ENCODE measurements at regions not wholly inside any gene's neighbourhood (a gene's known extent, or its start where the extent isn't known, plus 50 kb on each side); places are given as distances from the start of the nearest gene placed in this dataset.
"Not testable (repeated sequence)": the region's sequence is repeated elsewhere in the genome, so short reads cannot be mapped to it uniquely, and the experiment has no call there.

DNA sequence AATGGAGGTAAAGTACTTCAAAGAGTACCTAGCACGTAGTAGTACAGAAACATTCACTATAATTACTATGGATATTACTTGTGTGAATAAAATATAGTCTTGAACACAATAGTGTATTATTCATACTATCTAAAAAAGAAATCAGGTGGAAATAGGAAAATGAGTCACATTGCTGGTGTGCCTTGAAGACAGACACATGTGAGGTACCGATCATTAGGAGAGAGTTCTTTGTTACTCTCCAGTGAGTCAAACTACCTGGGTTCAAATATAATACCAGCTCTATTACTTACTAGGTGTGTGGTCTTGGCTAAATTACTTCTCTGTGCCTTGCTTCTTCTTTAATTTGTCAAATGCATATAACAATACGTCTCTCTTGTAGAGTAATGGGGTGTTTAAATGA, 50.8 kb upstream of the BEND6 start:
- no peak for DNase-seq (ENCODE audit: low read depth)

DNA sequence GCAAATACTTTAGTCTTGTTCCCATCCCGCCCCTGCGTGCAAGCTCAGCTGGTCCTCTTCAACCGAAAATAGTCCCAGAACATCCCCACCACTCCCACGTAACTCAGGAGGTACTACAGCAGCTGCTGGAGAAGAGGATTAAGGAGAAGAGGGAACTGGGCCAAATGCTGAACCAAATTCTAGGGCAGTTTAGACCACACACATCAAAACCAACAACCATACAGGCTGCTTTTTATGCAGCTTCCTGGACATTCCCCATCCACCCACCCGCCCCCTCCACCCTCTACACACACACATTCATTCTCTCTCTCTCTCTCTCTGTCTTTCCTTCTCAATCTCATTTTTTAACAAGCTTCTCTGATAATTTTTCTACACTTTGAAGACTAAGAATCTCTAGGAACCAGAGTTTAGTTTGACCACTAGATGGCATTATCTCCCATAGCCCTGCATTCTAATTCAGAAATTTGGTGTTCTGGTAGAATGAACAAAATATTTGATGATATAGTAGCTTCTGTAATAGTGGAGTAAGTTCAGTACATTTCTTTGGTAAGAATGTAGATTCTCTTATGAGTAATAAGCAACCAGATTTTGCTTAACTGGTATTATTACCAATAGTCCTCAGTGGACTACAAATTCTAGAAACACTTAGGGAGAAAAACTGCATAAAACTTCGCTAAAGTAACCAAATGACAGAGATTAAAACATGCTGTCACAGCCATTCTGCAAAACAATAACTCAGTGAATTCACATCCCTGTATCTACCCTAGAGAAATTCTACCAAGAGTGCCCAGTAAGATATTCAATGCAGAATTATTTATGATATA, 52.1 kb upstream of the BEND6 start:
- no peak for DNase-seq (ENCODE audit: low read depth)

DNA sequence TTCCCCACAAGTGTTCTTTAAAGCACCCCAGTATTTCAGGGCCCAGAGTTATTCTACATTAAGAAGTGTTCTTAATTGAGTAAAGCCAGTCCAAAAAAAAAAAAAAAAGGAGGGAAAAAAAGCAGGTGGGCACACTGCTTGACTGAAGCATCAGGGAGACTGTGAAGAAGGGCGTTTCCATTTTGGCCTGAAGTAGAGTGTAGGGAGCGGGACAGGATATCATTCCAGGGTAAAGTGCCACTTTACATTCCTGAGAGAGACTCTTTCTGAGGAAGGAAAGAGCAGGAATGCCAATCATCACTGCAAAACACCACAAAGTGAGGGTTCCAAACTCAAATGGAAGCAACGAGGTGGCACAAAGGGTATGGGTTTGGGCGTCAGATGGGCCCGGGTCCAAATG, 54.1 kb upstream of the BEND6 start:
- DNase-seq (ENCODE audit: low read depth): no peak

DNA sequence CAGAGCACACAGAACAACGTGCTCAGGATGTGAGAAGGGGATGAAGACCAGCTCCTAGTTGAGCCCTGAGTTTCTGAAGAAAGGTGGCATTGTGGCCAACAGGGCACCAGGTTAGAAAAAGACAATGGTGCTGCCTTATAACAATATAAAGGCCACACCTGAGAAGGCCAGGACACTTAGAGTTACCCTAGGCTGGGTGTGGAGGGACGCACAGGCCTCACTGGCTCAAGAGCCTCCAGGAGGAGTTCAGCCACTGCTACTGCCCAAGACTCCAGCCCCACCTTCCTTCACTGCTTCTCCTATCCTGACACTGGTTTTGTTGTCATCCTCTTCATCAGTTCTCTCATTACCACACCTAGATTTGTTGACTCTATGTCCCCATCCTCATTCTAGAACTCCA, 55.2 kb upstream of the BEND6 start:
- DNase-seq (ENCODE audit: low read depth): no peak

DNA sequence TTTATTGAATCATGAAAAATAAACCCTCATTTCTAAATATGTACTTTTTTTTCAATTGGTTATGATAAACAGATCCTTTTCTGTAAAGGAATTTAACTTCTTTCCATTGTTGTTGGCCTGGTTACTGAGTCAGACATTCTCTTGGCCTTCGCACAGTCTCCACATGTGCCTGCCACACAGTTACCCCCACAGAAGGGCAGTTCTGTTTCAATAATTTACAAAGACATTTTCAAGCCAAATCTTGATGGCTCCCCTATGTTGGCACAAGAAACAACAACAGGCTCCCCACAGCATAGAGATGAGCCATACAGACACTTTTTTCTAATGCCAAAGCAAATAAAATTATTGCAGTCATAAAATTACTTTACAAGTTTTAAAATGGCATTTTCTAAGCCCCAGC, 55.6 kb upstream of the BEND6 start:
- DNase-seq (ENCODE audit: low read depth): no peak

DNA sequence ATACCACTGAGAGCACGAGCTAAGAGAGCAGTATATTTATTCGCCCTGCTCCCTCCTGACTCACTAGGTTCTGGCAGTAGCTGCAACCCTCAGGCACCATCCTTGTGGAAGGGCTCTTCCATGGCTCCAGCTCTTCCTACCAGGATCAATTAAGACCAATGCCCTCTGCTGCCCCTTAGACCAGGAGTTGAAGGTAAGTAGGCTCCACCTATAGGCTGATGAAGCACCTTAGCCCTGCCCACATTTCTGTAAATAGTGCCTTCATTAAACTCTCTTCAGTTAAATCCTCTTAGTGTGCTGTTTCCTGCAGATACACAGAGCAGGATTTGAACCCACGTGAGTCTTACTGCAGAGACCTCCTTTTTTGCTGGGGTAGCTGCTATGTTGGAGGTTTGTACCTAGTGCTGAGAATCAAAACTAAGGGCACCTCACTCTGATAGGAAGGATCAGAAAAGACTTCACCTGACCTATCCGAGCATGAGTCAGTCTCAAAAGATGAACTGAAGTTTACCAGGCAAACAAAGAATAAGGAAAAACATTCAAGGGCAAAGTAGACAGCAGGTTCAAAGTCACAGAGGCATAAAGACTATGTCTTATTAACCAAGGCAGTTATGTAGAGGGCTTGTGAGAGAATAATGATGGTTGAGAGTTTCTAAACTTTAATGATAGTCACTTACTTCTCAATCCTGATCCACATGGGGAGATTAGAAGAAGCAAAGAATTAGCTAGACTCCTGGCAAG, 56.9 kb upstream of the BEND6 start:
- DNase-seq (ENCODE audit: low read depth): no peak

DNA sequence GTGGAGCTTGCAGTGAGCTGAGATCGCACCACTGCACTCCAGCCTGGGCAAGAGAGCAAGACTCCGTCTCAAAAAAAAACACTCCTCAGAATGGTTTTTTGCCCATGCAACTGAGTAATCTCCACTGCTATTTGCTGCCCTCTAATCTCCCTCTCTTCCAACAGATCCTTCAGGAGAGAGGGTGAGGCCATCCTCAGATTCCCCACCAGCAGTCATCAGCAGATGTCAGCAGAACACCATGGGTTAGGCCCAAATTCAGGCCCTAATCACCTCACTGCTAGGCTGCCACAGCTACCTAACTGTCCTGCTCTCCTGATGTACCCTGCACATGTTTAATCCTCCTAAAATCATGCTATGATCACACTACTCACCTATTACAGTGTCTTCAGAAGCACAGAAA, 63.2 kb upstream of the BEND6 start:
- DNase-seq (ENCODE audit: low read depth): no peak

DNA sequence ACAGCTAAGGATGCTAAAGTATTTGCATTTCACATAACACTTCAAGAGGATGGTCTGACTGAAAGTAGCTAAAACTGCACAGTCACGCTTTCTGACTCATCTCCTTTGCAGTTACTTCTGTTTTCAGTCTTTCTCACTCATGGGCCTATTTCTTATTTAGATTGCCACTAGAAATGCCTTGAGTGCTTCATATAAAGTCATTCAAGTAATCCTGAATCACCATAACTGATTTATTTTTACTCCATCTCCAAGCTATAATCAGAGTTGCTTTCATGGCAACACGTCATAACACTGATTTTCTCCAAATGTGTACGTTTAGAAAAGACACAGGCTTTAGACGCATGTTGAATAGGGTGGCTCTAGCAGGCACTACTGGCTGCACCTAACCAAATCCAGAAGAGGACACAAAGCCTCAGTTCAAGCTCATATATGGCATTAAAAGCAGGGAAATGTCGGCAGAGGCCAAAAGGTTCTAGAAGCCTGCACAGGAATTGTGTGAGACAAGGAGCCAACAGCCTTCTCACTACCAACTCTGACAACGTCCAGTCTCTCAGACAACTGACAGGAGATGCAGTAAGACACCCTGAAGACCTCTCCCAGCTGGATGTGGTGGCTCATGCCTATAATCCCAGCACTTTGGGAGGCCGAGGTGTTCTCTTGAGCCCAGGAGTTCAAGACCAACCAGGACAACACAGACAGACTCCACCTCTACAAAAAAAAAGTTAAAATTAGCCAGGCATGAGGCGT, 64.1 kb upstream of the BEND6 start:
- DNase-seq (ENCODE audit: low read depth): no peak

DNA sequence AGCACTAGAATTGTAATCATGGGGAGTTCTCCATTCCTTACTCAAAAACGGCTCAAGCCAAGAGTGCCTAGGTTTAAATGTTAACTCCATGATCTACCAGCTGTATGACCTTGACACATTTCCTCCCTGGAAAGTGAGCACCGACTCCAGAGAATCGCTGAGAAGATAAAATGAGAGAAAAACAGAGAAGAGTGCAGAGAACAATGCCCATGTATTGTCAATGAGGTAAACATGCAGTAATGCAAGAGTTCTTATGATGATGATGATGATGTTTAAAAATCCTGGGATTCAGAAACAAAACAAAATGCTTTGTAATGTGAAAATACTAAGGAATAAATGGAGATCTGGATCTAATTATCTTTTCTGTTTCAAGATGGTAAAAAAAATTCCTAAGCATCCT, 64.8 kb upstream of the BEND6 start:
- no peak for DNase-seq (ENCODE audit: low read depth)

DNA sequence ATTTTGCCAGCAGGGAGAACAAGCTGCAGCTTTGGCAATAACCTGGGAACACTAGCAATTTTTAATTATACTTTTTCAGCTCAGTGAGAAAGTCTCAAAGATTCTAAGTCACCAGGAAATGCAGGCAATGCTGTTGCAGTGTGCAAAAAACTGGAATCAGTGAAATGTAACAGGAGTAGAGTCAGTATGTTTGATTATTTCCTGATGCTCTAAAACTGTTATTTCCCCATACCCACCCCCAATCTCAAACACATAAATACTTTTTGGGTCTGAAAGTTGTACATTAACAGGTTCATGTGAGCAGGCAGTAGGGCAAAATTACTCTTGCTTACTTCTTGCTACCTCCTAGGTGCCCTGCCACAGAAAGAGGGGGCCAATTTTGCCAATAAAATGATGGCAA, 65.4 kb upstream of the BEND6 start:
- no peak for DNase-seq (ENCODE audit: low read depth)

DNA sequence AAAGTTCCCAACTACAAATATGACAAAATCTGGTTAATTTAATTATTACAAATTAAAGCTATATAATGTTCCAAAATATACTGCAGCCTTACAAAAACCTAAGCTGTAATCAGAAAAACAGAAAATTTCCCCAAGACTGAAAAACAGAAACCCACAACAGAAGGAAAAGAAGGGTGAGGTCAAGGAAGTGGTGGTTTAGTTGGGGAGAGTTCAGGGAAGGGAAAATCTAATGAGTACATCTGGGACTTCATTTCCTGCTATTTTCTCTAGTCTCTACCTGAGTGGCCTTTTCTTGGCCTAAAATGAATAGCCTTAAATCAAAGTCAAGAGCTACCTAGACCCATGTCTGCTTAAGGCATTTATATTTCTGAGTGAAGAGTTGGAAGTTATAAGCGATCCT, 66.2 kb upstream of the BEND6 start:
- no peak for DNase-seq (ENCODE audit: low read depth)

DNA sequence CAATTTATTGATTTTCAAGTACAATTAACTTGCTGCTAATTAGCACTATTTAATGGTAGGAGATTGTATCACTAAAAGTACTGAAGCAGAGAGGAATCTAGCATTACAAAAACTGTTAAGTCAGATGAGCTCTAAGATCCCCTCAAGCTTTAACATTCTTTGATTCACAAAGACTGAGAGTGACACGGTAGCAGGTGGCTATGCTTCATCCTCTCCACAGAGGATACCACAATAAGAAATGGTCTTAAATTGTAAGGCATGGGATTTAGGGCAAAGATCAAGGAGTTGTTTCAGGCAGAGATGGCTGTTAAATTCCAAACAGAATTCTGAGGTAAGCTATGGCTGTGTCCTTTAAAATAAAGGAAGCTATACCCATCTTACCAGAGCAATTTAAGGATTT, 67.8 kb upstream of the BEND6 start:
- DNase-seq (ENCODE audit: low read depth): no peak

DNA sequence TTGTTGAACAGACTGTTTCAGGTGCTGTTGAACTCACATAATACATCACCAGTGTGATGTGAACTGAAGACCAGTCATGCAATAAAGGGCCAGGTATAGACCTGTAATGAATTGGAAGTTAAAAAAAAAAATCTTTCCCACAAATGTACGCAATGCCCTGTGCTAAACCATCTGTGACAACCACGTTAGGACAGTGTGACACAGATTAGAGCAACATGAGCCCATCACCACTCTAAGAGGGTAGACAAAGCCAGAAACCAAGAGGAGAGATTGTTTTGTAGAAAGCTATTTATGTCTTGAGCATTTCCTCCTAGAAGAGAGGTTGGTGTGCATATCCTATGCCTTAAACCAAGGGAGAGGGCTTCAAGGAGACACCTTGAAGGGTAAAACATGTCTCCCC, 77.0 kb upstream of the BEND6 start:
- DNase-seq (ENCODE audit: low read depth): no peak

DNA sequence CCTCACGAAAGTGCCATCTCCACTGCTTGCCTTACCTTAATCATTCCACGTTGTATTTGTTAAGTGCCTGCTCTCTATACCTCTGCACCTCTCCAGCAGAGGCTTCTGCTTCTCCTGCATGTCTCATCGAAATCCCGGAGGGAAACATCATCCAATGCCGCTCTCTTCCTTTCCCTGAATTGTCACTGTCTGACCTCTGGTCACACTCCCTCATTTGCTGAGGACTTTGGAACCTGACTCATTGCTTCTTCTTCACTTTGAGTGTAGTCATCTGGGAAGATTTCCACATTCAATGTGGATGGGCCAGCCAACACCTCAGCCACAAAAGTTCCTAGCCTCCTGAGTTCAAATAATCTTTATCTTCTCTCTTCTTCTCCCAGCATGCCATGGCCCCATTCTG, 78.9 kb upstream of the BEND6 start:
- DNase-seq (ENCODE audit: low read depth): no peak

DNA sequence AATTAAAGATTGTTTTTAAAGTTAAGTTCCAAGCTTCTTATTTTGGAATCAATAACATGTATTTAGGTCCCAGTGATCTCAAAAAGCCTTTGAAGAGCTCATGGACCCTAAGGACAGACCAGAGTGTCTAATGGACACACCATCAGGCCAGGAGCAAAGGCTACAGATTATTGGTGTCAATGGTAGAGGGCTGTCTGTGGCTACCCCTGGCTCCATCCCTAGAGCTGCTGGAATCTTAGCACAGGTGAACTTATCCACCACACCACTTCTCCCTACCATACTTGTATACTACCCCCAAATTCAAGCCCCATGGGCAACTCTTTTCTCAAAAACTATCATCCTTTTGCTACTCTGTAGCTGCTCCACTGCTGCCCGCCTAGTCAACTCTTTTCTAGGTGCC, 79.4 kb upstream of the BEND6 start:
- DNase-seq (ENCODE audit: low read depth): no peak

DNA sequence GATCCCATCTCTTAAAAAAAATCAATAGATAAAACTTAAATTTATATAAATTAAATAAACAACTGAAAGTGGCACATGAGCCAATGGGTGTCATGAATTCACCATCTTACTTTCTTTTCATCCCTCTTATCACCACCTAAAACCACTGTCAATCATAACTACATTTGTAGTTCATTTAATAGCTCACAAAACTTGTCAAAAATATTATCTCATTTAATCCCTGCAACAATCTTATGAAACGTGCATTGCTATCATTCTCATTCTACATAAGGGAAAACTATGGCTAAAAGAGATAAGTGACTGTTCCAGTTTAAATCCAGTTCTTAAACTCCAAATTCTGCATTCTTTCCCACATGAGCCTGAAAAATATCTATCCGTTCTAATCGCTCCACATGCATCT, 80.6 kb upstream of the BEND6 start:
- no peak for DNase-seq (ENCODE audit: low read depth)

DNA sequence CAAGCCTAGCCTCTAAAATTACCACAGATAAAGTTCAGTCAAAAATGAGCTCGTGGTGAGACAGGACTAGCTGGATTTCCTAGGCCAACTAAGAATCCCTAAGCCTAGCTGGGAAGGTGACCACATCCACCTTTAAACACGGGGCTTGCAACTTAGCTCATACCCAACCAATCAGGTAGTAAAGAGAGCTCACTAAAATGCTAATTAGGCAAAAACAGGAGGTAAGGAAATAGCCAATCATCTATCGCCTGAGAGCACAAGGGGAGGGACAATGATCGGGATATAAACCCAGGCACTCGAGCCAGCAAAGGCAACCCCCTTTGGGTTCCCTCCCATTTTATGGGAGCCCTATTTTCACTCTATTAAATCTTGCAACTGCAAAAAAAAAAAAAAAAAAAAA, 84.9 kb upstream of the BEND6 start:
- not testable (repeated sequence) for DNase-seq (ENCODE audit: low read depth)

DNA sequence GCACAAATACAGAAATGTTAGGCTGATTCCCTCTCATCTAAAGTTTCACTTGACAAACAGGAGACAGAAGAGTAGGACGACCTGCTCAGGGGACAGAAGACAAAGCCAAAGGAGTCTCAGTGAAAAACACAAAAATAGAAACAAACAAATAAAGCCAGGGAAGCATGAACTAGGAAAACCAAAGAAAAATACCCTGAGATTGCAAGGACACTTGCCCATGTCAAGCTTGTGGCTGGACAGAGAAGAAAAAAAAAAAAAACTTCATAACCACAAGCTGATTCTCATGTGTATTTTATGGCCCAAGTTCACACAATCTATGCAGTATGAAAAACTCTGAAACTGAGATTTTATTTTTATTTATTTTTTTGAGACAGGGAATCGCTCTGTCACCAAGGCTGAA, 85.6 kb upstream of the BEND6 start:
- DNase-seq (ENCODE audit: low read depth): no peak

DNA sequence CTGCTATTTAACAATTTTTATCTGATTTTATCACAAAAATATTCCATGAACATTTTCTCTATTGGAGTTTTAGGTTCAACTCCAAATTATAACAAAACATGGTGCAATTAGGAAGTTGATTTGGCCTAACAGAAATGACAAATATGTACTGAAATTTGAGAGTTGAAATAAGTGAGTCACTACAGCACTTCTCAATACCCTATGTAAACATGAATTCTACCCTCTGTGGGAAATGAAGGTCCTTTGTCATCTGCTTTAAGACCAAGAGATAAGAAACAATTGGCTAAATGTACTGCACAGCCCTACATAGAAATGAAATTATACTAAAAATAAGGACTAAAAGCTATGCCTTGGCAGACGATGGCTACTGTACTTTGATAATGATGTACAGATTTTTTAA, 86.2 kb upstream of the BEND6 start:
- DNase-seq (ENCODE audit: low read depth): no peak

DNA sequence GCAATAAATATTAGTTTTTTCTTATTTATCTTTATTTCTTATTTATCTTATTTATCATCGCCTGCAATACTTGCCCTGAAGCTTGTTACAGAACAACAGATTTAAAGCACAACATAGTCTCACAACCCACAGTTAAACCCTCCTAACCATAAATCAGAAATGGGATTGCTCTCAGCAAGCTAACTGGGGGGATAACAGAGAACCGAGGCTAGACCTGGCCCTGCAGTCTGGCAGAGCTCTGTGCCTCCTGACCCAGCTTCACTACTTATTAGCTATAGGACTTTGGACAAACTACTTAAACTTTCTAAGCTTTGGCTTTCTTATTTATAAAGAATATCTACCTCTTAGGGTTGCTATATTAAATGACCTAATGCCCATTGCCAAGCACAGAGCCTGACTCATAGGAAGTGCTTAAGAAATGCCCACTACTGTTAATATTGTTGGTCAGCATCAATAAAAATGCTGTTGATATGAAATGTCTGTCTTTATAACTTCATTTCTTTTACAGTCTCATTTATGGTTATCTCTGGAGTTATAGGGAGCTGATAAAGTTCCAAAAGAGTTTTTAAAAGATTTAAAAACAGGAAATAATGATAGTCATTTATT, 87.9 kb upstream of the BEND6 start:
- no peak for DNase-seq (ENCODE audit: low read depth)

DNA sequence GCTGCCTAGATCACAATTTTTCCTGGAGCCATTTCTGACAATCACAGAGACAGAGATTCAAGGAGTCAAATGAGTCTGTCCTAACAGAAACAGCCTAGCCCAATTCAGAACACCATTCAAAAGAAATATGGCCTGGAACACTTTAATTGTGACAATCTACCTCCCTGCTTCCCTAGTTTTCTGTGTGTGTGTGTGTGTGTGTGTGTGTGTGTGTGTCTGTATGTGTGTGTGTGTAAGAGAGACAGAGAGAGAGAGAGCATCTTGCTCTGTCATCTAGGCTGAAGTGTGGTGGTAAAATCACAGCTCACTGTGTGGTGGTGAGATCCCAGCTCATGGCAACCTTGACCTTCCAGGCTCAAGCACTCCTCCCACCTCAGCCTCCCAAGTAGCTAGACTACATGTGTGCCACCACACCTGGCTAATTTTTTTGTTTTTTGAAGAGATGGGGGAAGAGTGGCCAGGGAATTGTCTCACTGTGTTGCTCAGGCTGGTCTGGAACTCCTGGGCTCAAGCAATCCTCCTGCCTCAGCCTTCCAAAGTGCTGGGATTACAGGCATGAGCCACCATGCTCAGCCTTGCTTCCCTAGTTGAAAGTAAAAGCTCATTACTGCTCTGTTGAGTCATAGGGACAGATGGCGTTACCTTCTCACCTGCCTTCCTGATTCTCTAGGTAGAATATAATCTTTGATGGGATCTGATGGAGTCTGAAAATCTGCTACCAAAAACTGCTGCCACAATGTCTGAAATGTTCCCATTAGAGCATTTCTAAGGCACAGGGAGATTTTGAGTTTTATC, 89.6 kb upstream of the BEND6 start:
- DNase-seq (ENCODE audit: low read depth): no peak

All from forelimb muscle (tissue), 1 donor.